ENCODE measurements at regions not wholly inside any gene's neighbourhood (a gene's known extent, or its start where the extent isn't known, plus 50 kb on each side); places are given as distances from the start of the nearest gene placed in this dataset.

- H2AFZ ChIP-seq (ENCODE audit: low read length), result no peak overlapping the region
- H3K36me3 ChIP-seq (ENCODE audit: insufficient read depth, low read length), result no peaks in the 10 kb centered on the region
- H3K4me3 ChIP-seq (ENCODE audit: low read length, poor library complexity, severe bottlenecking), result no peak overlapping the region
- no peak overlapping the region for H3K9ac ChIP-seq (ENCODE audit: low read depth, low read length, poor library complexity, severe bottlenecking)
- H3F3A ChIP-seq (ENCODE audit: low read depth), result no peaks in the 10 kb centered on the region
- H3K4me2 ChIP-seq (ENCODE audit: low read depth, low read length, poor library complexity, severe bottlenecking), result no peak overlapping the region
- no peaks in the 10 kb centered on the region for H4K20me1 ChIP-seq (ENCODE audit: insufficient read depth, low read length, poor library complexity, severe bottlenecking)
- no peaks in the 10 kb centered on the region for H3K79me2 ChIP-seq (ENCODE audit: insufficient read depth, low read length)
- H3K9me2 ChIP-seq (replicated peaks; ENCODE audit: low read depth, low read length), result no peaks in the 10 kb centered on the region
- no peaks in the 10 kb centered on the region for H3K9me3 ChIP-seq (ENCODE audit: insufficient read depth, low read depth, low read length)
- no peaks in the 10 kb centered on the region for H3K4me1 ChIP-seq (ENCODE audit: insufficient read depth, low read length, poor library complexity, severe bottlenecking)
- TF ChIP-seq EZH2phosphoT487 (IDR thresholded peaks at IDR 0.05; ENCODE audit: borderline replicate concordance), result no peak
- no peak for TF ChIP-seq CTCF (conservative IDR thresholded peaks at IDR 0.05; ENCODE audit: low read length)
- no peaks in the 10 kb centered on the region for H3K27me3 ChIP-seq (ENCODE audit: insufficient read depth, low read length, poor library complexity, severe bottlenecking)
Measured at GRCh38 chr2:88345842-88346241, 106.7 kb downstream of the FOXI3 start.

GRCh38 chr2:88342749-88343148, 109.7 kb downstream of the FOXI3 start:
- no peaks in the 10 kb centered on the region for H3F3A ChIP-seq (ENCODE audit: low read depth)
- H3K9me2 ChIP-seq (replicated peaks; ENCODE audit: low read depth, low read length), result no peaks in the 10 kb centered on the region
- no peaks in the 10 kb centered on the region for H4K20me1 ChIP-seq (ENCODE audit: insufficient read depth, low read length, poor library complexity, severe bottlenecking)
- no peak overlapping the region for H2AFZ ChIP-seq (ENCODE audit: low read length)
- H3K9me3 ChIP-seq (ENCODE audit: insufficient read depth, low read depth, low read length), result no peaks in the 10 kb centered on the region
- no peak for TF ChIP-seq EZH2phosphoT487 (IDR thresholded peaks at IDR 0.05; ENCODE audit: borderline replicate concordance)
- no peak for TF ChIP-seq CTCF (conservative IDR thresholded peaks at IDR 0.05; ENCODE audit: low read length)
- H3K9ac ChIP-seq (ENCODE audit: low read depth, low read length, poor library complexity, severe bottlenecking), result no peak overlapping the region
- no peaks in the 10 kb centered on the region for H3K36me3 ChIP-seq (ENCODE audit: insufficient read depth, low read length)
- H3K79me2 ChIP-seq (ENCODE audit: insufficient read depth, low read length), result no peaks in the 10 kb centered on the region
- H3K4me1 ChIP-seq (ENCODE audit: insufficient read depth, low read length, poor library complexity, severe bottlenecking), result no peaks in the 10 kb centered on the region
- no peak overlapping the region for H3K4me3 ChIP-seq (ENCODE audit: low read length, poor library complexity, severe bottlenecking)
- no peaks in the 10 kb centered on the region for H3K27me3 ChIP-seq (ENCODE audit: insufficient read depth, low read length, poor library complexity, severe bottlenecking)
- H3K4me2 ChIP-seq (ENCODE audit: low read depth, low read length, poor library complexity, severe bottlenecking), result no peak overlapping the region

GRCh38 chr2:88334418-88334817, 118.1 kb downstream of the FOXI3 start:
- Histone ChIP-seq H2AFZ (ENCODE audit: low read length) (no peak overlapping the region), H3K9me2 (replicated peaks; ENCODE audit: low read depth, low read length) (no peaks in the 10 kb centered on the region), H3K4me3 (ENCODE audit: low read length, poor library complexity, severe bottlenecking) (no peak overlapping the region), H3K36me3 (ENCODE audit: insufficient read depth, low read length) (no peaks in the 10 kb centered on the region), H3K9me3 (ENCODE audit: insufficient read depth, low read depth, low read length) (no peaks in the 10 kb centered on the region), H3K9ac (ENCODE audit: low read depth, low read length, poor library complexity, severe bottlenecking) (no peak overlapping the region), H4K20me1 (ENCODE audit: insufficient read depth, low read length, poor library complexity, severe bottlenecking) (no peaks in the 10 kb centered on the region), H3K4me1 (ENCODE audit: insufficient read depth, low read length, poor library complexity, severe bottlenecking) (no peaks in the 10 kb centered on the region), H3K4me2 (ENCODE audit: low read depth, low read length, poor library complexity, severe bottlenecking) (no peak overlapping the region), H3F3A (ENCODE audit: low read depth) (no peaks in the 10 kb centered on the region), H3K27me3 (ENCODE audit: insufficient read depth, low read length, poor library complexity, severe bottlenecking) (no peaks in the 10 kb centered on the region), H3K79me2 (ENCODE audit: insufficient read depth, low read length) (no peaks in the 10 kb centered on the region)
- TF ChIP-seq CTCF (conservative IDR thresholded peaks at IDR 0.05; ENCODE audit: low read length), result no peak
- TF ChIP-seq EZH2phosphoT487 (IDR thresholded peaks at IDR 0.05; ENCODE audit: borderline replicate concordance), result no peak
